SK-N-SH (cell line): ENCODE measurements at regions not wholly inside any gene's neighbourhood (a gene's known extent, or its start where the extent isn't known, plus 50 kb on each side); places are given as distances from the start of the nearest gene placed in this dataset.

Source experiments
- CTCF ChIA-PET: fragments of 300-600, 350-600 bp; formaldehyde crosslinking; extraction: SDS; loops from one replicate; lab custom pipeline; 2021; lab: Yijun Ruan, JAX
- POLR2A ChIA-PET: fragments of 350-600 bp; sonication (Branson Sonifier 250); formaldehyde crosslinking; extraction: SDS; loops from one replicate; lab custom pipeline; 2020; ENCODE audit warnings: antibody characterized with exemption, inconsistent platforms; lab: Yijun Ruan, JAX
- DNase-seq: peaks from one replicate; pipeline ENCODE4 v3.0.0; 2012
- H2AFZ ChIP-seq: fragments of 200-600 bp; sonication (generic); 2 replicates; pipeline ENCODE4 v1.8.1; 2016; ENCODE audit warnings: antibody characterized with exemption, mild to moderate bottlenecking, low read depth
- H3F3A ChIP-seq: fragments of 200-600 bp; sonication (generic); replicated peaks from 2 replicates; pipeline ENCODE3; 2016; ENCODE audit warnings: antibody characterized with exemption, mild to moderate bottlenecking; ENCODE audit not compliant: insufficient read depth
- H3K27ac ChIP-seq, 2 experiments: fragments of 200-500 bp in 1 of 2; fragments of 200-600 bp in 1 of 2; sonication (Bioruptor generic) in 1 of 2; sonication (generic), shearing (Covaris generic) in 1 of 2; 2 replicates each; pipeline versions ENCODE4 v1.5.1 to v1.6.1; 2014 to 2016; ENCODE audit warnings: low read depth in 2 of 2, inconsistent platforms in 1 of 2, low read length in 1 of 2, mild to moderate bottlenecking in 1 of 2, mixed read lengths in 1 of 2
- H3K27me3 ChIP-seq: fragments of 200-600 bp; sonication (generic), shearing (Covaris generic); 2 replicates; pipeline ENCODE4 v1.6.1; 2016; ENCODE audit warnings: mixed run types; ENCODE audit not compliant: insufficient read depth
- H3K36me3 ChIP-seq, 2 experiments: fragments of 200-500 bp in 1 of 2; fragments of 200-600 bp in 1 of 2; sonication (Bioruptor generic) in 1 of 2; sonication (generic) in 1 of 2; replicated peaks in 1 of 2; 2 replicates each; pipeline versions ENCODE3 to v1.5.1; 2014 to 2016; ENCODE audit warnings: low read length in 1 of 2, mild to moderate bottlenecking in 1 of 2; ENCODE audit not compliant: insufficient read depth in 2 of 2, control insufficient read depth in 1 of 2
- H3K4me1 ChIP-seq, 2 experiments: fragments of 200-500 bp in 1 of 2; fragments of 200-600 bp in 1 of 2; sonication (Bioruptor generic) in 1 of 2; sonication (generic), shearing (Covaris generic) in 1 of 2; 2 replicates each; pipeline versions ENCODE4 v1.5.1 to v1.6.1; 2014 to 2016; ENCODE audit warnings: low read depth in 1 of 2, low read length in 1 of 2, mixed run types in 1 of 2; ENCODE audit not compliant: insufficient read depth in 2 of 2, control insufficient read depth in 1 of 2
- H3K4me2 ChIP-seq: fragments of 200-600 bp; sonication (generic), shearing (Covaris generic); 2 replicates; pipeline ENCODE4 v1.6.1; 2017; ENCODE audit warnings: mixed run types
- H3K4me3 ChIP-seq, 2 experiments: fragments of 200-500 bp in 1 of 2; fragments of 200-600 bp in 1 of 2; sonication (Bioruptor generic) in 1 of 2; sonication (generic), shearing (Covaris generic) in 1 of 2; 2 replicates each; pipeline versions ENCODE4 v1.5.1 to v1.8.1; 2014 to 2016; ENCODE audit warnings: low read depth in 2 of 2, inconsistent platforms in 1 of 2, low read length in 1 of 2, mild to moderate bottlenecking in 1 of 2, mixed read lengths in 1 of 2, moderate library complexity in 1 of 2
- H3K79me2 ChIP-seq: fragments of 200-600 bp; sonication (generic); 2 replicates; pipeline ENCODE4 v1.8.1; 2017; ENCODE audit warnings: mild to moderate bottlenecking; ENCODE audit not compliant: insufficient read depth
- H3K9ac ChIP-seq: fragments of 200-600 bp; sonication (generic); 2 replicates; pipeline ENCODE4 v1.6.1; 2017; ENCODE audit warnings: mixed run types
- H3K9me2 ChIP-seq: fragments of 200-600 bp; sonication (generic); 2 replicates; pipeline ENCODE4 v1.6.1; 2017; ENCODE audit warnings: mixed run types
- H3K9me3 ChIP-seq: fragments of 200-600 bp; sonication (generic); 2 replicates; pipeline ENCODE4 v1.6.1; 2017; ENCODE audit warnings: mixed run types, mild to moderate bottlenecking, moderate library complexity
- H4K20me1 ChIP-seq: fragments of 200-600 bp; sonication (generic); 2 replicates; pipeline ENCODE4 v1.6.1; 2017; ENCODE audit warnings: mild to moderate bottlenecking, mixed run types; ENCODE audit not compliant: insufficient read depth
- CHD2 ChIP-seq: fragments of 150-350 bp; IDR thresholded peaks from 2 replicates; pipeline ENCODE4 v1.6.1; 2018; ENCODE audit warnings: low read length; ENCODE audit not compliant: partially characterized antibody
- ELF1 ChIP-seq: IDR thresholded peaks from 2 replicates; pipeline ENCODE4 v1.4.0; 2012
- EP300 ChIP-seq, 2 experiments: IDR thresholded peaks; 2 replicates each; pipeline versions ENCODE4 v1.4.0 to v1.6.1; 2012; ENCODE audit warnings: borderline replicate concordance in 1 of 2, low read depth in 1 of 2, low read length in 1 of 2
- EZH2phosphoT487 ChIP-seq: fragments of 200-600 bp; sonication (generic); IDR thresholded peaks from 2 replicates; pipeline ENCODE4 v1.6.1; 2017; ENCODE audit warnings: low read depth, mixed run types, mild to moderate bottlenecking, antibody characterized with exemption, moderate library complexity, borderline replicate concordance
- FOSL2 ChIP-seq: IDR thresholded peaks from 2 replicates; pipeline ENCODE4 v1.4.0; 2012; ENCODE audit warnings: low read depth, mild to moderate bottlenecking, moderate library complexity, borderline replicate concordance
- GATA2 ChIP-seq: sonication (generic); formaldehyde crosslinking; IDR thresholded peaks from 2 replicates; pipeline ENCODE4 v1.5.0; 2020; ENCODE audit warnings: mild to moderate bottlenecking, missing genetic modification reagents
- MAX ChIP-seq: IDR thresholded peaks from 2 replicates; pipeline ENCODE4 v1.4.0; 2012; ENCODE audit warnings: low read depth
- MEF2A ChIP-seq: IDR thresholded peaks from 2 replicates; pipeline ENCODE4 v1.4.0; 2012; ENCODE audit warnings: low read depth, borderline replicate concordance
- NRF1 ChIP-seq: IDR thresholded peaks from 2 replicates; pipeline ENCODE4 v1.6.1; 2012; ENCODE audit warnings: low read depth, mild to moderate bottlenecking, low read length
- RAD21 ChIP-seq: IDR thresholded peaks from 2 replicates; pipeline ENCODE4 v1.6.1; 2012; ENCODE audit warnings: mild to moderate bottlenecking, low read length
- RCOR1 ChIP-seq: fragments of 150-350 bp; IDR thresholded peaks from 2 replicates; pipeline ENCODE4 v1.6.1; 2017; ENCODE audit warnings: antibody characterized with exemption, low read length
- RFX5 ChIP-seq: IDR thresholded peaks from 2 replicates; pipeline ENCODE4 v1.6.1; 2012; ENCODE audit warnings: mild to moderate bottlenecking, improper control_type of control experiment, low read length
- SIN3A ChIP-seq: IDR thresholded peaks from 2 replicates; pipeline ENCODE4 v1.6.1; 2012; ENCODE audit warnings: low read depth, mild to moderate bottlenecking, low read length, moderate library complexity, borderline replicate concordance
- SMC3 ChIP-seq: IDR thresholded peaks from 2 replicates; pipeline ENCODE4 v1.6.1; 2012; ENCODE audit warnings: low read depth, low read length, improper control_type of control experiment
- TEAD4 ChIP-seq: IDR thresholded peaks from 2 replicates; pipeline ENCODE4 v1.4.0; 2012; ENCODE audit warnings: mild to moderate bottlenecking, borderline replicate concordance; ENCODE audit not compliant: insufficient read depth
- USF1 ChIP-seq: IDR thresholded peaks from 2 replicates; pipeline ENCODE4 v1.4.0; 2012; ENCODE audit warnings: low read depth, borderline replicate concordance
- WGBS: methylation state at CpG from one replicate; pipeline ENCODE4 v1.1.6; 2017; ENCODE audit warnings: low lambda C conversion rate; 5-methylcytosine and 5-hydroxymethylcytosine counted together
- TF ChIP-seq, protein P1 (sequence below): fragments of 150-350 bp; IDR thresholded peaks from 2 replicates; pipeline ENCODE4 v1.6.1; 2017; ENCODE audit warnings: antibody characterized with exemption, low read length, low read depth, borderline replicate concordance
- TF ChIP-seq, protein P2 (sequence below): IDR thresholded peaks from 2 replicates; pipeline ENCODE4 v1.4.0; 2012; ENCODE audit warnings: low read depth, borderline replicate concordance
- TF ChIP-seq, protein P3 (sequence below): fragments of 150-350 bp; IDR thresholded peaks from 2 replicates; pipeline ENCODE4 v1.6.1; 2016; ENCODE audit warnings: mild to moderate bottlenecking, low read depth, low read length

DNA sequence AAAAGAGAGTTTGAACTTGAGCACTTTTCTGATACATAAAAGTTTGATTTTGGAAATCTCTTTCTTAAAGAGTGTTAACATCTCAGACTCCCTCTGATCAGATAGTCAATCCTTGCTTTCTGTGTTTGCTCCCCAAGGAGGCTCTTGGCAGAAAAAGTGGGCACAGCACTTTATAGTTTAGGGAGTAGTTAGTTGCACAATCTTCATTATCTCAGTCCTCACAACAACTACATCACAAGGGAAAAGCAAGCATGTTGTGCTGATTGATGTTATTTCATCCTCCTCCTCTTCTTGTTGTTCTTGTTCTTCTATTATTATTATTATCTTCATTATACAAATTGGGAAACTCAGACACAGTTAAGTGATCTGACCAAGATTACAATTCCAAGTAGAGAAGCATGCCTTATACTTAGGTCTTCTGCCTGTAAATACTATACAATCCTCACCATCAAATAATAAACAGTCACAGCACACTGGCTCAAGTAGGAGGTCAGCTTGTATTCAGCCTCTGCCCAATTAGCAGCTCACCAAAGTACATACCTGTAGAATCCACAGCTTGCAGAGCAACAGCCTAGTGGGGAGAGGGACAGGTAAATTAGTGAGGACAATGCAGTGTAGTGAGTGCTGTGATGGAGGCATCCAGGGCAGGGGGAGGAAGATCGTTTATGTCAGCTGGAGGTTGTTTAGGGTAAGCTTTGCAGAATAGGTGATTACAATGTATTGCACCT, 304.1 kb upstream of the MME start:
- Histone ChIP-seq H3K9me3 (no peaks in the 10 kb centered on the region), H3K4me2 (no peak overlapping the region), H3F3A (no peaks in the 10 kb centered on the region), H3K4me3 (no peak overlapping the region), H3K27ac (no peak overlapping the region), H3K36me3 (no peaks in the 10 kb centered on the region), H4K20me1 (no peaks in the 10 kb centered on the region), H3K9me2 (no peaks in the 10 kb centered on the region), H3K9ac (no peak overlapping the region), H2AFZ (no peak overlapping the region), H3K79me2 (no peaks in the 10 kb centered on the region), H3K4me1 (no peaks in the 10 kb centered on the region), H3K27me3 (no peaks in the 10 kb centered on the region)
- DNase-seq = no peak
- ChIA-PET POLR2A (no interaction called here), CTCF (no interaction called here)
- TF ChIP-seq RAD21 (no peak), GATA2 (CRISPR knock-in tag) (no peak), RCOR1 (no peak), RFX5 (no peak)
- WGBS = 21% methylated on average over 1 of the region's 1 CpG

- ChIA-PET POLR2A (no interaction called here), CTCF (no interaction called here)
- 73% methylated on average over 1 of the region's 5 CpGs for WGBS
- H2AFZ ChIP-seq = no peak overlapping the region
- H3K4me2 ChIP-seq = no peak overlapping the region
- no peak for DNase-seq
- no peaks in the 10 kb centered on the region for H4K20me1 ChIP-seq
- H3K9me3 ChIP-seq = no peaks in the 10 kb centered on the region
- H3K9ac ChIP-seq = no peak overlapping the region
- no peaks in the 10 kb centered on the region for H3F3A ChIP-seq
- H3K36me3 ChIP-seq = no peaks in the 10 kb centered on the region
- no peaks in the 10 kb centered on the region for H3K79me2 ChIP-seq
- no peak overlapping the region for H3K4me3 ChIP-seq
- H3K9me2 ChIP-seq = no peaks in the 10 kb centered on the region
- H3K4me1 ChIP-seq = peaks cover 0 to 9% of the 10 kb centered on the region in 2 experiments; a peak in 1 of 4 replicates
- no peak for TF ChIP-seq SIN3A
- TF ChIP-seq TEAD4 = no peak
- no peak for TF ChIP-seq CHD2
- no peak for TF ChIP-seq EP300 (IDR thresholded peaks at IDR 0.05; ENCODE audit: borderline replicate concordance in 1 of 2, low read depth in 1 of 2, low read length in 1 of 2)
- no peak for TF ChIP-seq RFX5
- TF ChIP-seq SMC3 = no peak
- no peak for TF ChIP-seq NRF1
- TF ChIP-seq, protein P1, sequence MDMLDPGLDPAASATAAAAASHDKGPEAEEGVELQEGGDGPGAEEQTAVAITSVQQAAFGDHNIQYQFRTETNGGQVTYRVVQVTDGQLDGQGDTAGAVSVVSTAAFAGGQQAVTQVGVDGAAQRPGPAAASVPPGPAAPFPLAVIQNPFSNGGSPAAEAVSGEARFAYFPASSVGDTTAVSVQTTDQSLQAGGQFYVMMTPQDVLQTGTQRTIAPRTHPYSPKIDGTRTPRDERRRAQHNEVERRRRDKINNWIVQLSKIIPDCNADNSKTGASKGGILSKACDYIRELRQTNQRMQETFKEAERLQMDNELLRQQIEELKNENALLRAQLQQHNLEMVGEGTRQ = no peak
- TF ChIP-seq MEF2A = no peak
- TF ChIP-seq RCOR1 = no peak
- TF ChIP-seq, protein P2, sequence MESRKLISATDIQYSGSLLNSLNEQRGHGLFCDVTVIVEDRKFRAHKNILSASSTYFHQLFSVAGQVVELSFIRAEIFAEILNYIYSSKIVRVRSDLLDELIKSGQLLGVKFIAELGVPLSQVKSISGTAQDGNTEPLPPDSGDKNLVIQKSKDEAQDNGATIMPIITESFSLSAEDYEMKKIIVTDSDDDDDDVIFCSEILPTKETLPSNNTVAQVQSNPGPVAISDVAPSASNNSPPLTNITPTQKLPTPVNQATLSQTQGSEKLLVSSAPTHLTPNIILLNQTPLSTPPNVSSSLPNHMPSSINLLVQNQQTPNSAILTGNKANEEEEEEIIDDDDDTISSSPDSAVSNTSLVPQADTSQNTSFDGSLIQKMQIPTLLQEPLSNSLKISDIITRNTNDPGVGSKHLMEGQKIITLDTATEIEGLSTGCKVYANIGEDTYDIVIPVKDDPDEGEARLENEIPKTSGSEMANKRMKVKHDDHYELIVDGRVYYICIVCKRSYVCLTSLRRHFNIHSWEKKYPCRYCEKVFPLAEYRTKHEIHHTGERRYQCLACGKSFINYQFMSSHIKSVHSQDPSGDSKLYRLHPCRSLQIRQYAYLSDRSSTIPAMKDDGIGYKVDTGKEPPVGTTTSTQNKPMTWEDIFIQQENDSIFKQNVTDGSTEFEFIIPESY = no peak
- no peak for TF ChIP-seq GATA2 (CRISPR knock-in tag)
- TF ChIP-seq FOSL2 = no peak
- no peak for TF ChIP-seq ELF1
- TF ChIP-seq, protein P3, sequence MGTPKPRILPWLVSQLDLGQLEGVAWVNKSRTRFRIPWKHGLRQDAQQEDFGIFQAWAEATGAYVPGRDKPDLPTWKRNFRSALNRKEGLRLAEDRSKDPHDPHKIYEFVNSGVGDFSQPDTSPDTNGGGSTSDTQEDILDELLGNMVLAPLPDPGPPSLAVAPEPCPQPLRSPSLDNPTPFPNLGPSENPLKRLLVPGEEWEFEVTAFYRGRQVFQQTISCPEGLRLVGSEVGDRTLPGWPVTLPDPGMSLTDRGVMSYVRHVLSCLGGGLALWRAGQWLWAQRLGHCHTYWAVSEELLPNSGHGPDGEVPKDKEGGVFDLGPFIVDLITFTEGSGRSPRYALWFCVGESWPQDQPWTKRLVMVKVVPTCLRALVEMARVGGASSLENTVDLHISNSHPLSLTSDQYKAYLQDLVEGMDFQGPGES = no peak
- TF ChIP-seq MAX = no peak
- no peak for TF ChIP-seq EZH2phosphoT487
- no peak for TF ChIP-seq USF1
- no peaks in the 10 kb centered on the region for H3K27me3 ChIP-seq
- H3K27ac ChIP-seq = no peak overlapping the region
Observed at GRCh38 chr3:154766765-154767503, 313.2 kb upstream of the MME start.
